GM18499 (cell line): ENCODE measurements at regions not wholly inside any gene's neighbourhood (a gene's known extent, or its start where the extent isn't known, plus 50 kb on each side); places are given as distances from the start of the nearest gene placed in this dataset.
"Not testable (repeated sequence)": the region's sequence is repeated elsewhere in the genome, so short reads cannot be mapped to it uniquely, and the experiment has no call there.

ENCODE experiments used
- ATAC-seq: cut with Tn5 transposase; IDR thresholded peaks from one replicate; pipeline ENCODE4 v1.9.1; 2021; ENCODE audit warnings: moderate number of reproducible peaks; ENCODE audit not compliant: insufficient read depth, unreplicated experiment

- ATAC-seq = no peak
Measured at GRCh38 chr2:161070693-161071479, 89.3 kb upstream of the TANK start.

GRCh38 chr2:161072436-161072835 is 87.8 kb upstream of the TANK start:
- not testable (repeated sequence) for ATAC-seq

GRCh38 chr2:161075701-161076100 is 84.5 kb upstream of the TANK start:
- ATAC-seq = no peak

GRCh38 chr2:161076936-161077335 is 83.3 kb upstream of the TANK start:
- no peak for ATAC-seq

GRCh38 chr2:161077367-161078210 is 82.6 kb upstream of the TANK start:
- peak; percentile 86 for ATAC-seq

- no peak for ATAC-seq
Measured at GRCh38 chr2:161078211-161078539, 82.1 kb upstream of the TANK start.

GRCh38 chr2:161085149-161085548 is 75.1 kb upstream of the TANK start:
- no peak for ATAC-seq

GRCh38 chr2:161088658-161089350 is 71.4 kb upstream of the TANK start:
- ATAC-seq = peak; percentile 75

- no peak for ATAC-seq
Measured at GRCh38 chr2:161090411-161090810, 69.8 kb upstream of the TANK start.

GRCh38 chr2:161095314-161095713 is 64.9 kb upstream of the TANK start:
- ATAC-seq = no peak

- ATAC-seq = no peak
Measured at GRCh38 chr2:161096336-161096735, 63.9 kb upstream of the TANK start.

- no peak for ATAC-seq
Measured at GRCh38 chr2:161097157-161097556, 63.1 kb upstream of the TANK start.

GRCh38 chr2:161100211-161100895 is 59.9 kb upstream of the TANK start:
- ATAC-seq = no peak

GRCh38 chr2:161101406-161101805 is 58.8 kb upstream of the TANK start:
- no peak for ATAC-seq

- no peak for ATAC-seq
Measured at GRCh38 chr2:161102770-161103450, 57.3 kb upstream of the TANK start.

GRCh38 chr2:161103451-161103831 is 56.8 kb upstream of the TANK start:
- ATAC-seq = no peak

GRCh38 chr2:161104054-161104553 is 56.1 kb upstream of the TANK start:
- ATAC-seq = peak; percentile 91

- ATAC-seq = no peak
Measured at GRCh38 chr2:161107265-161107664, 53.0 kb upstream of the TANK start.
